CD4-positive, alpha-beta memory T cell (primary cell): ENCODE measurements at regions not wholly inside any gene's neighbourhood (a gene's known extent, or its start where the extent isn't known, plus 50 kb on each side); places are given as distances from the start of the nearest gene placed in this dataset.
A peak's percentile ranks its signal among the peaks of the same experiment; 100 is the strongest.
"Not testable (repeated sequence)": the region's sequence is repeated elsewhere in the genome, so short reads cannot be mapped to it uniquely, and the experiment has no call there.

Source experiments
- CTCF ChIA-PET: fragments of 350-600 bp; sonication (Branson Sonifier 250); formaldehyde crosslinking; loops from one replicate; lab custom pipeline; 2021; ENCODE audit warnings: inconsistent platforms; ENCODE audit not compliant: partially characterized antibody; lab: Charles Lee
- POLR2A ChIA-PET: fragments of 350-600 bp; sonication (Branson Sonifier 250); formaldehyde crosslinking; loops from one replicate; lab custom pipeline; 2021; ENCODE audit not compliant: partially characterized antibody; lab: Charles Lee
- DNase-seq, 5 donors: peaks; one replicate each; pipeline versions ENCODE4 v3.0.0 to v3.0.0-alpha.2; 2020 to 2022; ENCODE audit warnings: mixed read lengths in 1 of 5
- H3K27ac ChIP-seq: one replicate; pipeline ENCODE4 v1.7.0; 2013; ENCODE audit warnings: low read depth, low read length
- H3K27me3 ChIP-seq: 2 replicates; pipeline ENCODE4 v1.7.0; 2013; ENCODE audit warnings: mild to moderate bottlenecking, low read length, moderate library complexity; ENCODE audit not compliant: insufficient read depth
- H3K36me3 ChIP-seq: 2 replicates; pipeline ENCODE4 v1.7.0; 2013; ENCODE audit warnings: mild to moderate bottlenecking, low read length, moderate library complexity; ENCODE audit not compliant: insufficient read depth
- H3K4me1 ChIP-seq: 2 replicates; pipeline ENCODE4 v1.7.0; 2013; ENCODE audit warnings: mild to moderate bottlenecking, low read length, moderate library complexity; ENCODE audit not compliant: insufficient read depth
- H3K4me3 ChIP-seq, 2 donors: one replicate each; pipeline ENCODE4 v1.7.0; 2013; ENCODE audit warnings: low read length in 2 of 2, mild to moderate bottlenecking in 1 of 2
- H3K9me3 ChIP-seq, 2 donors: one replicate each; pipeline ENCODE4 v1.7.0; 2013; ENCODE audit warnings: low read length in 2 of 2, control low read depth in 1 of 2; ENCODE audit not compliant: control insufficient read depth in 1 of 2
- H3K27ac Mint-ChIP-seq, 7 donors: one replicate each; pipeline ENCODE4 v1.8.0; 2020 to 2021; ENCODE audit warnings: mixed read lengths in 7 of 7, mild to moderate bottlenecking in 6 of 7, inconsistent platforms in 3 of 7, moderate library complexity in 3 of 7
- H3K27me3 Mint-ChIP-seq, 2 donors: one replicate each; pipeline ENCODE4 v1.8.0; 2020 to 2021; ENCODE audit warnings: mixed read lengths in 2 of 2
- H3K36me3 Mint-ChIP-seq, 2 donors: one replicate each; pipeline ENCODE4 v1.8.0; 2020 to 2021; ENCODE audit warnings: mixed read lengths in 2 of 2, inconsistent platforms in 1 of 2, mild to moderate bottlenecking in 1 of 2
- H3K4me1 Mint-ChIP-seq, 4 donors: one replicate each; pipeline ENCODE4 v1.8.0; 2020 to 2021; ENCODE audit warnings: mixed read lengths in 4 of 4, mild to moderate bottlenecking in 1 of 4
- H3K4me3 Mint-ChIP-seq, 8 donors: one replicate each; pipeline ENCODE4 v1.8.0; 2020 to 2021; ENCODE audit warnings: mixed read lengths in 8 of 8, mild to moderate bottlenecking in 7 of 8, moderate library complexity in 6 of 8, inconsistent platforms in 3 of 8
- H3K9me3 Mint-ChIP-seq, 8 donors: one replicate each; pipeline ENCODE4 v1.8.0; 2020 to 2021; ENCODE audit warnings: mixed read lengths in 8 of 8, mild to moderate bottlenecking in 5 of 8, inconsistent platforms in 3 of 8, moderate library complexity in 1 of 8
- intact Hi-C: fragments of 100-400 bp; cut with micrococcal nuclease; formaldehyde crosslinking; loops from one replicate; pipeline ENCODE4 v1.15.1; 2023

DNA sequence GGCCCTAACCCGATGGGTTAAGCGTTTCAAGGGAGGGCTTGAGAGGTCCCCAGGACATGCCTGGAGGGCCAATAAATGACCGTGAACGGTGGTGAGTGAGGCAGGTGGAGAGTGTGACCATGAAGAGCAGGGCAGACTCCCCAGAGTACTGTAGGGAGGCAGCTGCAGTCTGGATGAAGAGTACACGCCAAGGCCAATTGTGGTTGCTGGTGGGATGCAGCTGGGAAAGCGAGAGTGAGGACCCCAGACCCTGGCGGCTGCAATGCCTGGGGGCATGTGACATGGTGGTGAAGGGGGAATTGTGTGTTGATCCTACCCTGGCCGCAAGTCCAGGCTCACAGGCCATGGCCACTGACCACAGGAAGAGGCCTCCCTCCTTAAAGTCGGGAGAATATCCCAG is 62.9 kb downstream of the TMEM235 start:
- H3K9me3 ChIP-seq, result no peaks in the 10 kb centered on the region
- no peak overlapping the region for H3K27ac ChIP-seq
- no peaks in the 10 kb centered on the region for H3K36me3 Mint-ChIP-seq
- no peak overlapping the region for H3K4me3 Mint-ChIP-seq
- H3K36me3 ChIP-seq, result no peaks in the 10 kb centered on the region
- no peak overlapping the region for H3K27ac Mint-ChIP-seq
- H3K4me1 Mint-ChIP-seq, result peaks cover 0 to 3% (median 1%) of the 10 kb centered on the region in 4 donors
- H3K9me3 Mint-ChIP-seq, result no peaks in the 10 kb centered on the region
- intact Hi-C loops, result no loop called here
- ChIA-PET POLR2A (no interaction called here), CTCF (no interaction called here)
- H3K27me3 Mint-ChIP-seq, result no peaks in the 10 kb centered on the region
- no peaks in the 10 kb centered on the region for H3K27me3 ChIP-seq
- no peak for DNase-seq
- peaks cover 8% of the 10 kb centered on the region for H3K4me1 ChIP-seq
- H3K4me3 ChIP-seq, result no peak overlapping the region

GRCh38 chr17:78293151-78293550 is 61.7 kb downstream of the TMEM235 start:
- H3K36me3 ChIP-seq, H3K4me1 Mint-ChIP-seq, H3K4me3 ChIP-seq, H3K4me3 Mint-ChIP-seq, intact Hi-C loops, H3K4me1 ChIP-seq, DNase-seq, H3K27me3 ChIP-seq, H3K27me3 Mint-ChIP-seq, H3K9me3 Mint-ChIP-seq, H3K9me3 ChIP-seq, H3K27ac Mint-ChIP-seq, H3K27ac ChIP-seq, H3K36me3 Mint-ChIP-seq: not testable (repeated sequence)
- ChIA-PET POLR2A (interaction anchor here (0.7 to 1.1 kb wide), 2 partner anchors 8 to 406 kb away, joined by 4 read pairs; no protein-coding TSS in a partner anchor), CTCF (interaction anchor here (0.7 to 2.1 kb wide), 2 partner anchors 32 to 51 kb away, joined by 3 to 5 read pairs; no protein-coding TSS in a partner anchor)

DNA sequence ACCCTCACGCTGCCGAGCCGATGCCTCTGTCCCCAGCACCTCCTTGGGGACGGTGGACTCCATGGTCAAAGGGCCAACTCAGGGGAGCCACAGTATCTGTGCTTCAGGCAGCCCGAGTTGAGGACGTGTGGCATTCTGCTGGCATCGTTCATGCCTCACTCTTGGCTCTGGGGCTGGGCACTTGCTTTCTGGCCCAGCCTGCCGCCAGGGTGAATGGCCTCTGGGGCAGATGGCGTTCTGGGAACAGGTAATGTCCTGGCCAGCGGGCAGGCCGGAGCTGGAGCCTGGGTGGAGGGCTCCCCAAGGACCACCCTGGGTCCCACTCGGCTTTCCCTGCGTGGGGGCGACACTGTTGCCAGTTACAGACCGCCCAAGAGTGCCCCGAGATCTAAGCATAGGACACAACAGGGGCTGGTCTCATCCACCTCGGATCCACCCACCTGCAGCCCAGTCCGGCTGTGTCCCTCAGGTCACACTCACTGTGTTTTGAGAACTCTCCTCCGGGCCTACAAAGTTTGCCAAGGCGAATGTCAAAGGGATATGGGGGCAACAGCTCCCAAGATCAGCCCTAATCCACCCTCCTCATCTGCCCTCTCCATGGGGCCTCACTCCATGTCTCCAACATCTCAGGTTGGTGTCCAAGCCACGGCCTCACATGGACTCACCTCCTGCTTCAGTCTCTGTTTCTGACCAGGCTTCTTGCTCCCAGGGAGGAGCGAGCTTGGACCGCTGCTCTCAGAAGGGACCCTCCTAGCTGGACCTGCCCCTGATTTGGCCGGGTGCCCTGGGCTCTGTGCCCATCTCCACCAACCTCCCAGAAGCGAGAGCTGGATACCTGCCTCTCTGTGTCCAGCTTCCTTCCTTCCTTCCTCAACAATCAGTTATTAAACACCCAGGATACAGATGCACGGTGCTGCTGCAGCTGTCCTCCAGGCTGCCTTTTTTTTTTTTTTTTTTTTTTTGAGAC is 60.8 kb downstream of the TMEM235 start:
- intact Hi-C loops, result no loop called here
- H3K27me3 Mint-ChIP-seq, result no peaks in the 10 kb centered on the region
- no peak overlapping the region for H3K4me3 Mint-ChIP-seq

GRCh38 chr17:78290721-78291120 is 59.3 kb downstream of the TMEM235 start:
- no peaks in the 10 kb centered on the region for H3K9me3 ChIP-seq
- no peak overlapping the region for H3K4me3 Mint-ChIP-seq
- no peaks in the 10 kb centered on the region for H3K27me3 ChIP-seq
- H3K9me3 Mint-ChIP-seq, result no peaks in the 10 kb centered on the region
- intact Hi-C loops, result loop anchor here (1.0 kb wide), 1 partner anchor 66 kb away; no protein-coding TSS in a partner anchor
- no peaks in the 10 kb centered on the region for H3K36me3 Mint-ChIP-seq
- POLR2A ChIA-PET, result no interaction called here
- H3K27me3 Mint-ChIP-seq, result no peaks in the 10 kb centered on the region
- H3K4me1 ChIP-seq, result peaks cover 8% of the 10 kb centered on the region
- H3K4me3 ChIP-seq, result no peak overlapping the region
- H3K36me3 ChIP-seq, result no peaks in the 10 kb centered on the region
- CTCF ChIA-PET, result interaction anchor here (0.7 to 7.5 kb wide), 10 partner anchors 8 to 134 kb away, joined by 3 to 75 read pairs (median 4); no protein-coding TSS in a partner anchor
- no peak overlapping the region for H3K27ac ChIP-seq
- peak overlapping the region in 1 of 7 donors; percentile 43 for H3K27ac Mint-ChIP-seq
- peaks cover 0 to 7% (median 1%) of the 10 kb centered on the region in 4 donors for H3K4me1 Mint-ChIP-seq
- DNase-seq, result no peak

More for the DNA sequence above, 60.8 kb downstream of the TMEM235 start:
- H3K27ac Mint-ChIP-seq, result peak overlapping the region in 2 of 7 donors; percentile 24 to 32
- Histone ChIP-seq H3K27ac (no peak overlapping the region), H3K36me3 (no peaks in the 10 kb centered on the region), H3K4me1 (peaks cover 8% of the 10 kb centered on the region), H3K27me3 (no peaks in the 10 kb centered on the region), H3K9me3 (no peaks in the 10 kb centered on the region), H3K4me3 (no peak overlapping the region)
- no peaks in the 10 kb centered on the region for H3K36me3 Mint-ChIP-seq
- peaks cover 0 to 7% (median 1%) of the 10 kb centered on the region in 4 donors for H3K4me1 Mint-ChIP-seq
- DNase-seq, result no peak
- POLR2A ChIA-PET, result interaction anchor here (1.1 kb wide), 1 partner anchor 9 kb away, joined by 4 read pairs; no protein-coding TSS in a partner anchor
- CTCF ChIA-PET, result interaction anchor here (0.6 to 2.1 kb wide), 3 partner anchors 48 to 77 kb away, joined by 3 to 5 read pairs (median 3); no protein-coding TSS in a partner anchor
- H3K9me3 Mint-ChIP-seq, result no peaks in the 10 kb centered on the region
